OCI-LY1 (cell line): ENCODE measurements at regions not wholly inside any gene's neighbourhood (a gene's known extent, or its start where the extent isn't known, plus 50 kb on each side); places are given as distances from the start of the nearest gene placed in this dataset.
A peak's percentile ranks its signal among the peaks of the same experiment; 100 is the strongest.

Experiments used
- H2AFZ ChIP-seq: fragments of 200-600 bp; sonication (generic), shearing (Covaris generic); 2 replicates; pipeline ENCODE4 v1.6.0; 2014; ENCODE audit warnings: antibody characterized with exemption, mild to moderate bottlenecking, low read length
- H3F3A ChIP-seq: fragments of 200-600 bp; sonication (generic), shearing (Covaris generic); 2 replicates; pipeline ENCODE4 v1.6.0; 2014; ENCODE audit warnings: mild to moderate bottlenecking, antibody characterized with exemption, low read length, moderate library complexity; ENCODE audit not compliant: insufficient read depth
- H3K27ac ChIP-seq: fragments of 200-600 bp; sonication (generic); 2 replicates; pipeline ENCODE4 v1.5.1; 2014; ENCODE audit warnings: low read length, mixed run types, mild to moderate bottlenecking, low read depth; ENCODE audit not compliant: poor library complexity, severe bottlenecking
- H3K27me3 ChIP-seq: fragments of 200-600 bp; sonication (generic); 2 replicates; pipeline ENCODE4 v1.6.0; 2014; ENCODE audit warnings: antibody characterized with exemption, mild to moderate bottlenecking, low read length, moderate library complexity; ENCODE audit not compliant: insufficient read depth
- H3K36me3 ChIP-seq: fragments of 200-600 bp; sonication (generic); 2 replicates; pipeline ENCODE4 v1.6.1; 2014; ENCODE audit warnings: mild to moderate bottlenecking, antibody characterized with exemption, low read length, moderate library complexity, mixed read lengths; ENCODE audit not compliant: insufficient read depth
- H3K4me1 ChIP-seq: fragments of 200-600 bp; sonication (generic); 2 replicates; pipeline ENCODE4 v1.5.1; 2014; ENCODE audit warnings: mild to moderate bottlenecking, low read length, moderate library complexity; ENCODE audit not compliant: insufficient read depth, severe bottlenecking
- H3K4me2 ChIP-seq: fragments of 200-600 bp; sonication (generic), shearing (Covaris generic); 2 replicates; pipeline ENCODE4 v1.6.1; 2014; ENCODE audit warnings: low read length
- H3K4me3 ChIP-seq: fragments of 200-600 bp; sonication (generic); 2 replicates; pipeline ENCODE4 v1.5.1; 2014; ENCODE audit warnings: low read length, low read depth, mild to moderate bottlenecking, mixed read lengths; ENCODE audit not compliant: poor library complexity, severe bottlenecking
- H3K79me2 ChIP-seq: fragments of 200-600 bp; shearing (Covaris generic); 2 replicates; pipeline ENCODE4 v1.6.1; 2016; ENCODE audit warnings: mixed run types, low read length, mixed read lengths; ENCODE audit not compliant: insufficient read depth
- H3K9ac ChIP-seq: fragments of 200-600 bp; sonication (generic), shearing (Covaris generic); 2 replicates; pipeline ENCODE4 v1.6.1; 2014; ENCODE audit warnings: mild to moderate bottlenecking, low read length, mixed read lengths
- H3K9me2 ChIP-seq: fragments of 200-600 bp; sonication (generic), shearing (Covaris generic); 2 replicates; pipeline ENCODE4 v1.6.1; 2014; ENCODE audit warnings: low read depth, mild to moderate bottlenecking, low read length, mixed read lengths
- H3K9me3 ChIP-seq: fragments of 200-600 bp; shearing (Covaris generic); 2 replicates; pipeline ENCODE4 v1.6.1; 2014; ENCODE audit warnings: low read length, mixed read lengths
- H4K20me1 ChIP-seq: fragments of 200-600 bp; sonication (generic), shearing (Covaris generic); 2 replicates; pipeline ENCODE4 v1.6.0; 2016; ENCODE audit warnings: mild to moderate bottlenecking, low read length; ENCODE audit not compliant: insufficient read depth
- EZH2 ChIP-seq: fragments of 200-600 bp; sonication (generic), shearing (Covaris generic); IDR thresholded peaks from 2 replicates; pipeline ENCODE4 v1.8.0; 2017; ENCODE audit warnings: borderline replicate concordance, mixed run types, mild to moderate bottlenecking, antibody characterized with exemption, low read length, moderate library complexity, mixed read lengths
- TF ChIP-seq, protein P1 (sequence below): fragments of 200-600 bp; sonication (generic), shearing (Covaris generic); IDR thresholded peaks from 2 replicates; pipeline ENCODE4 v1.5.1; 2017; ENCODE audit warnings: mild to moderate bottlenecking, antibody characterized with exemption, low read length, moderate library complexity, mixed read lengths

- H4K20me1 ChIP-seq, result no peaks in the 10 kb centered on the region
- H3K9me2 ChIP-seq, result no peaks in the 10 kb centered on the region
- peak overlapping the region; percentile 46; the same call in 1 of the 2 replicates for H2AFZ ChIP-seq
- no peak overlapping the region for H3K4me3 ChIP-seq
- no peak overlapping the region for H3K4me2 ChIP-seq
- H3K4me1 ChIP-seq, result no peaks in the 10 kb centered on the region
- TF ChIP-seq, protein P1, sequence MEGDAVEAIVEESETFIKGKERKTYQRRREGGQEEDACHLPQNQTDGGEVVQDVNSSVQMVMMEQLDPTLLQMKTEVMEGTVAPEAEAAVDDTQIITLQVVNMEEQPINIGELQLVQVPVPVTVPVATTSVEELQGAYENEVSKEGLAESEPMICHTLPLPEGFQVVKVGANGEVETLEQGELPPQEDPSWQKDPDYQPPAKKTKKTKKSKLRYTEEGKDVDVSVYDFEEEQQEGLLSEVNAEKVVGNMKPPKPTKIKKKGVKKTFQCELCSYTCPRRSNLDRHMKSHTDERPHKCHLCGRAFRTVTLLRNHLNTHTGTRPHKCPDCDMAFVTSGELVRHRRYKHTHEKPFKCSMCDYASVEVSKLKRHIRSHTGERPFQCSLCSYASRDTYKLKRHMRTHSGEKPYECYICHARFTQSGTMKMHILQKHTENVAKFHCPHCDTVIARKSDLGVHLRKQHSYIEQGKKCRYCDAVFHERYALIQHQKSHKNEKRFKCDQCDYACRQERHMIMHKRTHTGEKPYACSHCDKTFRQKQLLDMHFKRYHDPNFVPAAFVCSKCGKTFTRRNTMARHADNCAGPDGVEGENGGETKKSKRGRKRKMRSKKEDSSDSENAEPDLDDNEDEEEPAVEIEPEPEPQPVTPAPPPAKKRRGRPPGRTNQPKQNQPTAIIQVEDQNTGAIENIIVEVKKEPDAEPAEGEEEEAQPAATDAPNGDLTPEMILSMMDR, result no peak
- no peak for TF ChIP-seq EZH2
- H3K36me3 ChIP-seq, result no peaks in the 10 kb centered on the region
- H3F3A ChIP-seq, result no peaks in the 10 kb centered on the region
- H3K9me3 ChIP-seq, result 0 out of 2 replicates have a peak, but pooled peaks cover 3% of the 10 kb centered on the region
- no peak overlapping the region for H3K27ac ChIP-seq
- H3K27me3 ChIP-seq, result no peaks in the 10 kb centered on the region
- H3K9ac ChIP-seq, result no peak overlapping the region
- H3K79me2 ChIP-seq, result no peaks in the 10 kb centered on the region
Observed at GRCh38 chr21:22063140-22063539, 1064.9 kb downstream of the NCAM2 start.

DNA sequence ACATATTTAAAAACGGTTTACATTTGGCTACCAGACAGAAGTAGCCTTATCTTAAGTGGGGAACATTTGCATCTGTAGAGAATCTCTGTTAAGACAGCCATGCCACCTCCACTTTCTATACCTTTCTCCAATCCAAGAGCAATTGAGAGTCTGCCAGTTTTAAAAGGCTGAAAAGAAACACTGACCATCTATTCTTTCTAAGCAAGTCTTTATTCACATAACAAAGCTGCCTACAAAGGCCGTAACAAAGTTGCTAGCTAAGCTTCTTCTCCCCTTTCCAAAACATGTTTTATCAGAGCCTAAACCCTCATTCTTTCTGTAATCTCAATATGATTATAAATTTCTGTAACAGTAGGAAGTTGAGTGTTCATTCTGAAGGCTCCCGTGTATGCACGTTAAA is 1078.3 kb downstream of the NCAM2 start:
- Histone ChIP-seq H3K4me2 (no peak overlapping the region), H3K36me3 (no peaks in the 10 kb centered on the region; the same call in 1 of the 2 replicates)

GRCh38 chr21:22083899-22084298 is 1085.7 kb downstream of the NCAM2 start:
- Histone ChIP-seq H3K9me2 (no peaks in the 10 kb centered on the region), H3K36me3 (no peaks in the 10 kb centered on the region; the same call in 1 of the 2 replicates), H3K9ac (no peak overlapping the region), H4K20me1 (no peaks in the 10 kb centered on the region), H3K9me3 (peaks cover 13% of the 10 kb centered on the region; the same call in 1 of the 2 replicates), H3K27ac (no peak overlapping the region), H3K4me1 (peaks cover 10% of the 10 kb centered on the region), H3K79me2 (no peaks in the 10 kb centered on the region), H3K4me3 (peak overlapping the region; percentile 19), H3F3A (no peaks in the 10 kb centered on the region), H2AFZ (peak overlapping the region; percentile 81), H3K4me2 (no peak overlapping the region), H3K27me3 (no peaks in the 10 kb centered on the region)
- TF ChIP-seq EZH2, result no peak
- TF ChIP-seq, protein P1, result no peak

More for the DNA sequence above, 1078.3 kb downstream of the NCAM2 start:
- H3K9me3 ChIP-seq, result peaks cover 6% of the 10 kb centered on the region; the same call in 1 of the 2 replicates
- no peak overlapping the region for H3K4me3 ChIP-seq
- no peaks in the 10 kb centered on the region for H4K20me1 ChIP-seq
- peak overlapping the region; percentile 96 for H2AFZ ChIP-seq
- peaks cover 24% of the 10 kb centered on the region for H3K4me1 ChIP-seq
- H3K27ac ChIP-seq, result no peak overlapping the region
- H3K79me2 ChIP-seq, result no peaks in the 10 kb centered on the region
- H3K9me2 ChIP-seq, result no peaks in the 10 kb centered on the region
- no peak for TF ChIP-seq EZH2
- TF ChIP-seq, protein P1, result no peak
- no peaks in the 10 kb centered on the region for H3K27me3 ChIP-seq
- H3K9ac ChIP-seq, result no peak overlapping the region
- H3F3A ChIP-seq, result no peaks in the 10 kb centered on the region
